ENCODE measurements at regions not wholly inside any gene's neighbourhood (a gene's known extent, or its start where the extent isn't known, plus 50 kb on each side); places are given as distances from the start of the nearest gene placed in this dataset.
"Not testable (repeated sequence)": the region's sequence is repeated elsewhere in the genome, so short reads cannot be mapped to it uniquely, and the experiment has no call there.

GRCh38 chr3:72660270-72661114 lies 187.8 kb downstream of the SHQ1 start:
- DNase-seq (ENCODE audit: low read depth in 2 of 2), result no peak

DNA sequence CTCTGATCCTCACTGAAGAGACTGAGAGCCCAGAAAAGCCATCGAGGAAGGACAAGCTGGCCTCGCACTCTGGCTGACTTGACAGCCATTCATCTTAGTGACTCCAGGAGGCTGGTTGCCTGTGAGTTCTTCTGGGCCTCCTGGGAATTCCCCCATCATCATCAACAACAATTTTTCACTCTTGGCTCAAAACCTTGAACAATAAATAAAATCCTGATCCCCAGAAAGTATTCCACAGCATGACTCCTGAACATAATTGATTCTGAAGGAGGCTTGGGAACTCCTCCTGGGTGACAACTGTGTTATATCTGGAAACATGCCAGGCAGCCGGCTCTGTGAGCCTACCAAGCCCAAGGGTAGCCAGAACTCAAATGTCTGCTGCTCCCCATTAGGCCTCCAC lies 188.6 kb downstream of the SHQ1 start:
- DNase-seq (ENCODE audit: low read depth in 2 of 2), result no peak

- no peak for DNase-seq (ENCODE audit: low read depth in 2 of 2)
Observed at GRCh38 chr3:72659188-72659587, 189.1 kb downstream of the SHQ1 start.

DNA sequence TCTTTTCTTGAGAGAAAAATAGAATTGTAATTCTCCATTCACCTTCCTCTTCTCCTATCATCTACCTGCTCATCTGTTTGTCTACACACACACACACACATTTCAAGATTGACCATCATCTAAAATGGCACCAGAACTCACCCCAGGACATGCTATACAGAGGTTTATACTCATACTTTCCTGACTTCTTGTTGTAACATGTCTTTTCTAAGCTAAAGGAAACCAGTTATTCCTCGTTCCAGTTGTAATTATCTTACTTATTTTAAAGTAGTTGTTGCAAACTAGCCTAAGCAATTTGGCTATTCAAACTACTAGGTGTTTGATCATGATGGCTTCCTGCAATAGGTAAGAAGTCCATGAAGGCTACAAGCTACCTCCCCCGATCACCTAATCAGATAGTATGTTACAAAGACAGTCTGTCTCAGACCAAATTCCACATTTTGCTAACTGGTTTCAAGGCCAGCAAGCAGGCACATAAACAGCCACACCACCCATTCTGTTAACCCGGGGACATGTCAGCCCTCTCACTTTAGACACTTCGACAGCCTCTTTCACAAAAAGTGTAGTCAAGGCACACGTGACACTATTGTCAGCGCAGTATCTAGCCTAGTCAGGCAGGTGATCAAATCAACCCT lies 189.7 kb downstream of the SHQ1 start:
- no peak for DNase-seq (ENCODE audit: low read depth in 2 of 2)

- peak in 1 of 2 experiments; percentile 17 for DNase-seq (ENCODE audit: low read depth in 2 of 2)
Observed at GRCh38 chr3:72657666-72658065, 190.6 kb downstream of the SHQ1 start.

GRCh38 chr3:72655723-72656122 lies 192.5 kb downstream of the SHQ1 start:
- no peak for DNase-seq (ENCODE audit: low read depth in 2 of 2)

- no peak for DNase-seq (ENCODE audit: low read depth in 2 of 2)
Observed at GRCh38 chr3:72655131-72655551, 193.1 kb downstream of the SHQ1 start.

GRCh38 chr3:72652395-72652794 lies 195.8 kb downstream of the SHQ1 start:
- DNase-seq (ENCODE audit: low read depth in 2 of 2), result no peak

GRCh38 chr3:72651498-72651897 lies 196.7 kb downstream of the SHQ1 start:
- DNase-seq (ENCODE audit: low read depth in 2 of 2), result no peak

GRCh38 chr3:72646263-72646662 lies 202.0 kb downstream of the SHQ1 start:
- no peak for DNase-seq (ENCODE audit: low read depth in 2 of 2)

DNA sequence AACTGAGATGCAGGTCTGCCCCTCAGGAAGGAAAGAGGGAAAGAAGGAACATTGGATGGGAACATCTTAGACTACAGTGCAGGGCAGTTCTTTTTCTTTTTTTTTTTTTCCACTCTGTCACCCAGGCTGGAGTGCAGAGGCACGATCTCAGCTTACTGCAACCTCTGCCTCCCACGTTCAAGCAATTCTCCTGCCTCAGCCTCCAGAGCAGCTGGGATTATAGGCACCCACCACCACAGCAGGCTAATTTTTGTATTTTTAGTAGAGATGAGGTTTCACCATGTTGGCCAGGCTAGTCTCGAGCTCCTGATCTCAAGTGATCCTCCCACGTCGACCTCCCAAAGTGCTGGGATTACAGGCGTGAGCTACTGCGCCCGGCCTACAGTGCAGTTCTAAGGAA lies 204.6 kb downstream of the SHQ1 start:
- DNase-seq (ENCODE audit: low read depth in 2 of 2), result not testable (repeated sequence)

GRCh38 chr3:72641684-72642083 lies 206.6 kb downstream of the SHQ1 start:
- no peak for DNase-seq (ENCODE audit: low read depth in 2 of 2)

DNA sequence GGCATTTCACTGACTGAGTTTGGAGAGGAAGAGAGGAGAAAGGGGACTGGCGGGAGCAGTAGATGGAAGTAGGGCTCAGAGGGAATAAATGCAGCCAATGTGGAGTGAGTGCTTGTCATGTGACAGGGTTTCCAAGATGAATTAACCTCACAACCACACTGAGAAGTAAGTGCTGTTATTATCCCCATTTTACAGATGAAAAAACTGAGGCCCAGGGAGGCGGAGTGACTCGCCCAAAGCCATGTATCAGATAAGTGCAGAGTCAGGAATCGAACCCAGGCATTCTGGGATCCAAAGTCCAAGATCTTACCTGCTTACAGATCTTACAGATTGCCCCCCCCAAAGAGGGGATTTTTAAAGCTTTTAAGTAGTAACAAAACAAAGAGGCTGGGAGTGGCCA lies 207.2 kb downstream of the SHQ1 start:
- no peak for DNase-seq (ENCODE audit: low read depth in 2 of 2)

- DNase-seq (ENCODE audit: low read depth in 2 of 2), result no peak
Observed at GRCh38 chr3:72636969-72637597, 211.2 kb downstream of the SHQ1 start.

- no peak for DNase-seq (ENCODE audit: low read depth in 2 of 2)
Observed at GRCh38 chr3:72635551-72635950, 212.7 kb downstream of the SHQ1 start.

GRCh38 chr3:72634128-72634527 lies 214.1 kb downstream of the SHQ1 start:
- no peak for DNase-seq (ENCODE audit: low read depth in 2 of 2)

DNA sequence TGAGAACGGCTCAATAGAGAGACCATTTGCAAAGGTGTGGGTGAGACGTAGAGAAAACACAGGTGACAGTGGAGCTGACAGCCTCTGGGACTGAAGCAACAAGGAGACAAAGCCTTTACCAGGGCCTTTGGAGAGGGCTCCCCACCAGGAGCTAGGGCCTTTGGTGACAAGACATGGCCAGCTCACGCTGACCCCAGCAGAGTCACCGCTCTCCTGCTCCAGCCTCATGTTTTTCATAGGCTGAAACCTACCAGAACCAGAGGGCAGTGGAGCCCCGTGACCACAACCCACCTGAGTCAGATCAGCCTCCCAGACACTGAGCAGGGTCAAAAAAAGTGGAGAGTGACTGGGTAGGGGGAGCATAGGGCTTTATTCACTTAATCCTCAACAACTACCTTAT lies 214.7 kb downstream of the SHQ1 start:
- DNase-seq (ENCODE audit: low read depth in 2 of 2), result no peak

DNA sequence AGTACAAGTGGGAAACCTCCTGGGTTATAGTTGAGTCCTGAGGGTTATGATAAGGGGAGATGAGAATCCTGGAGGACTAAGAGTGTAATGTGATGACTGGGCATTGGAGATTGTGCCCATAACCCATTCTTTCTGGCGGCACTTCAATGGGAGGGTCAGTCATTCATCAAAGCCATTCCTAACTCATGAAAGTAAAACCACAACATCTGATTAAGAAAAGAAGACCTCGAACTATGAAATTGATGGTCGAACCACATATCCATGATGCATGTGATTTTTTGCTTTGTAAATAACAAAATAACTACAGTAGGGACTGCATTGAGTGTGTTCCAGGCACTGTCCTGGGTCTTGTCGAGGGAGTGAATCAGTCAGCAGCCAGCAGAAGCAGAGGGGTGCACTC lies 215.1 kb downstream of the SHQ1 start:
- DNase-seq (ENCODE audit: low read depth in 2 of 2), result no peak

DNA sequence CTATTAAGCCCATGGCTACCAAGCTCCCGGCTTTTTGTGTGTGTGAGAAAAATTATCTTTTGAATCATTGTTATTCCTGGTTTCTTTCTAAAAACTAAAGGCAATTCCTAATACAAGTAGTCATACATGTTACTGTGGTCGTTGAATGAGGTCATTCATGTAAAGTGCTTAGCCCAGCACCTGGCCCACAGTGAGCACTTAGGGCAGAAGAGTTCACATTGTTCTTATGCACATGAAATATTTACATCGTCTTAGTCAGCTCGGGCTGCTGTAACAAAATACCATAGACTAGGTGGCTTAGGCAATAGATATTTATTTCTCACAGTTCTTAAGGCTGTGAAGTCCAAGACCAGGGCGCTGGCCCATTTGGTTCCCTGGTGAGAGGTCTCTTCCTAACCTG lies 216.1 kb downstream of the SHQ1 start:
- no peak for DNase-seq (ENCODE audit: low read depth in 2 of 2)

GRCh38 chr3:72630969-72631344 lies 217.3 kb downstream of the SHQ1 start:
- no peak for DNase-seq (ENCODE audit: low read depth in 2 of 2)

- DNase-seq (ENCODE audit: low read depth in 2 of 2), result no peak
Observed at GRCh38 chr3:72630327-72630968, 217.8 kb downstream of the SHQ1 start.

- no peak for DNase-seq (ENCODE audit: low read depth in 2 of 2)
Observed at GRCh38 chr3:72629191-72629631, 219.0 kb downstream of the SHQ1 start.

Measured in stimulated activated CD4-positive, alpha-beta T cell treated with anti-CD3 and anti-CD28 coated beads, Interleukin-12 subunit alpha, Interleukin-12 subunit beta, amount 100 ng/mL, for 24 hours (primary cell).